Activated CD4-positive, alpha-beta T cell treated with anti-CD3 and anti-CD28 coated beads, Interleukin-2, amount 10 ng/mL, durations not matched to agents 24 days and 14 days (primary cell): ENCODE measurements at regions not wholly inside any gene's neighbourhood (a gene's known extent, or its start where the extent isn't known, plus 50 kb on each side); places are given as distances from the start of the nearest gene placed in this dataset.
"Not testable (repeated sequence)": the region's sequence is repeated elsewhere in the genome, so short reads cannot be mapped to it uniquely, and the experiment has no call there.

Experiments
- DNase-seq: peaks from one replicate; pipeline ENCODE4 v3.0.0; 2022
- H3K27ac Mint-ChIP-seq: one replicate; pipeline ENCODE4 v1.8.0; 2022; ENCODE audit warnings: mild to moderate bottlenecking, mixed read lengths
- H3K27me3 Mint-ChIP-seq: one replicate; pipeline ENCODE4 v1.8.0; 2022; ENCODE audit warnings: mixed read lengths
- H3K36me3 Mint-ChIP-seq: one replicate; pipeline ENCODE4 v1.8.0; 2022; ENCODE audit warnings: low read depth, mild to moderate bottlenecking, mixed read lengths
- H3K4me1 Mint-ChIP-seq: one replicate; pipeline ENCODE4 v1.8.0; 2021; ENCODE audit warnings: mixed read lengths
- H3K4me3 Mint-ChIP-seq: one replicate; pipeline ENCODE4 v1.8.0; 2022; ENCODE audit warnings: mild to moderate bottlenecking, moderate library complexity, mixed read lengths
- H3K9me3 Mint-ChIP-seq: one replicate; pipeline ENCODE4 v1.8.0; 2021; ENCODE audit warnings: mixed read lengths
- intact Hi-C: fragments of 100-400 bp; cut with micrococcal nuclease; formaldehyde crosslinking; loops from one replicate; pipeline ENCODE4 v1.15.1; 2023

- Mint-ChIP-seq H3K4me1 (no peaks in the 10 kb centered on the region), H3K9me3 (no peaks in the 10 kb centered on the region), H3K27ac (no peak overlapping the region), H3K4me3 (no peak overlapping the region), H3K36me3 (no peaks in the 10 kb centered on the region), H3K27me3 (no peaks in the 10 kb centered on the region)
- intact Hi-C loops: no loop called here
- peak; percentile 10 for DNase-seq
Observed at GRCh38 chr20:19129306-19129705, 83.1 kb upstream of the SLC24A3 start.

- peak; percentile 37 for DNase-seq
- intact Hi-C loops: no loop called here
- H3K4me3 Mint-ChIP-seq: no peak overlapping the region
- no peaks in the 10 kb centered on the region for H3K9me3 Mint-ChIP-seq
- no peaks in the 10 kb centered on the region for H3K27me3 Mint-ChIP-seq
- no peak overlapping the region for H3K27ac Mint-ChIP-seq
- no peaks in the 10 kb centered on the region for H3K4me1 Mint-ChIP-seq
- H3K36me3 Mint-ChIP-seq: no peaks in the 10 kb centered on the region
Observed at GRCh38 chr20:19129976-19130612, 82.3 kb upstream of the SLC24A3 start.

- Mint-ChIP-seq H3K9me3 (no peaks in the 10 kb centered on the region), H3K27ac (no peak overlapping the region)
- intact Hi-C loops: no loop called here
Observed at GRCh38 chr20:19130613-19130984, 81.8 kb upstream of the SLC24A3 start.

GRCh38 chr20:19137641-19138040, 74.8 kb upstream of the SLC24A3 start:
- intact Hi-C loops: no loop called here

More at GRCh38 chr20:19130613-19130984, 81.8 kb upstream of the SLC24A3 start:
- H3K4me3 Mint-ChIP-seq: no peak overlapping the region
- no peaks in the 10 kb centered on the region for H3K27me3 Mint-ChIP-seq
- DNase-seq: no peak
- no peaks in the 10 kb centered on the region for H3K4me1 Mint-ChIP-seq
- no peaks in the 10 kb centered on the region for H3K36me3 Mint-ChIP-seq

DNA sequence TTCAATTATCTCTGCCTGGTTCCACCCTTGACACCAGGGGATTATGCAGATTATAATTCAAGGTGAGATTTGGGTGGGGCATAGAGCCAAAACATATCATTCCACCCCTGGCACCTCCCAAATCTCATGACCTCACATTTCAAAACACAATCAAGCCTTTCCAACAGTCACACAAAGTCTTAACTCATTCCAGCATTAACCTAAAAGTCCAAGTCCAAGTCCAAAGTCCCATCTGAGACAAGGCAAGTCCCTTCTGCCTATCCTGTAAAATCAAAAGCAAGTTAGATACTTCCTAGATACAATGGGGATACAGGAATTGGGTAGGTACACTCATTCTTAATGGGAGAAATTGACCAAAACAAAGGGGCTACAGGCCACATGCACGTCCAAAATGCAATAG, 73.7 kb upstream of the SLC24A3 start:
- H3K4me3 Mint-ChIP-seq: no peak overlapping the region
- no peaks in the 10 kb centered on the region for H3K4me1 Mint-ChIP-seq
- H3K9me3 Mint-ChIP-seq: no peaks in the 10 kb centered on the region
- intact Hi-C loops: no loop called here
- no peaks in the 10 kb centered on the region for H3K36me3 Mint-ChIP-seq
- DNase-seq: no peak
- H3K27ac Mint-ChIP-seq: no peak overlapping the region
- no peaks in the 10 kb centered on the region for H3K27me3 Mint-ChIP-seq

More at GRCh38 chr20:19137641-19138040, 74.8 kb upstream of the SLC24A3 start:
- Mint-ChIP-seq H3K27ac (no peak overlapping the region), H3K36me3 (no peaks in the 10 kb centered on the region), H3K4me3 (no peak overlapping the region), H3K9me3 (no peaks in the 10 kb centered on the region), H3K4me1 (no peaks in the 10 kb centered on the region), H3K27me3 (no peaks in the 10 kb centered on the region)
- DNase-seq: no peak

GRCh38 chr20:19139584-19139983, 72.9 kb upstream of the SLC24A3 start:
- H3K4me3 Mint-ChIP-seq, H3K36me3 Mint-ChIP-seq, H3K9me3 Mint-ChIP-seq, H3K27me3 Mint-ChIP-seq, intact Hi-C loops, H3K27ac Mint-ChIP-seq, DNase-seq, H3K4me1 Mint-ChIP-seq: not testable (repeated sequence)

GRCh38 chr20:19141998-19142397, 70.4 kb upstream of the SLC24A3 start:
- Mint-ChIP-seq H3K4me1 (no peaks in the 10 kb centered on the region), H3K9me3 (no peaks in the 10 kb centered on the region), H3K27me3 (no peaks in the 10 kb centered on the region), H3K36me3 (no peaks in the 10 kb centered on the region), H3K4me3 (no peak overlapping the region), H3K27ac (no peak overlapping the region)
- no peak for DNase-seq
- intact Hi-C loops: no loop called here

DNA sequence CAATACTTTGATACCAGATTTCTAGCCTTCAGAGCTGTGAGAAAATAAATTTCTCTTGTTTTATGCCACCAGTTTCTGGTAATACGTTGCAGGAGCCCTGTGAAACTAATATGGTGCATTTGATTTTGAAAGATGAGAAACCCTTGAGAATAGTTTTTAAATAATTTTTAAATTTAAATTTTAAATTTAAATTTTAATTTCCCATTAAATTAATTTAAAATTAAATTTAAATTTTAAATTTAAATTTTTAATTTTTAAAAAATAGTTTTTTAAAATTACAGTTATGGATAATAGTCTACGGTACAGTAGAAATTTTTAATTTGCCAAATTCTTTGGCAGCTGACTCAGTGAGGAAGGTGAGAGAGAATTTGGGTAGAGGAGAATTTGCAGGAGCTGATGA, 68.6 kb upstream of the SLC24A3 start:
- intact Hi-C loops: no loop called here
- no peaks in the 10 kb centered on the region for H3K36me3 Mint-ChIP-seq
- no peaks in the 10 kb centered on the region for H3K27me3 Mint-ChIP-seq
- H3K27ac Mint-ChIP-seq: no peak overlapping the region
- H3K9me3 Mint-ChIP-seq: no peaks in the 10 kb centered on the region
- H3K4me3 Mint-ChIP-seq: no peak overlapping the region
- H3K4me1 Mint-ChIP-seq: no peaks in the 10 kb centered on the region
- DNase-seq: no peak

DNA sequence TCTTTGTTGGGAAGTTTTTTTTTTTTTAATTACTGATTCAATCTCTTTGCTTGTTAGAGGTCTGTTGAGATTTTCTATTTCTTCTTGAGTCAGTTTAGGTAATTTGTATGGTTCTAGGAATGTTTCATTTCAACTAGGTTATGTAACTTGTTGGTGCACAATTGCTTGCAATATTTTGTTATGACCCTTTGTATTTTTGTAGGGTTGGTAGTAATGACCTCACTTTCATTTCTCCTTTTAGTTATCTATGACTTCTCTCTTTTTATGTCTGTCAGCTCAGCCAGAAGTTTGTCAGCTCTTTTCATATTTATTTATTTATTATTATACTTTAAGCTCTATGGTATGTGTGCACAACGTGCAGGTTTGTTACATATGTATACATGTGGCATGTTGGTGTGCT, 51.1 kb upstream of the SLC24A3 start:
- intact Hi-C loops: no loop called here
- Mint-ChIP-seq H3K4me3 (no peak overlapping the region), H3K27ac (no peak overlapping the region), H3K27me3 (no peaks in the 10 kb centered on the region), H3K36me3 (no peaks in the 10 kb centered on the region), H3K9me3 (peaks cover 2% of the 10 kb centered on the region), H3K4me1 (no peaks in the 10 kb centered on the region)
- DNase-seq: no peak
